Panc1 (cell line): ENCODE measurements at regions not wholly inside any gene's neighbourhood (a gene's known extent, or its start where the extent isn't known, plus 50 kb on each side); places are given as distances from the start of the nearest gene placed in this dataset.

Experiments
- ATAC-seq: fragments of 200-7000 bp; cut with Tn5 transposase; 2 replicates; pipeline ENCODE4 v1.9.1; 2020; ENCODE audit warnings: mild to moderate bottlenecking, moderate library complexity
- BruUV-seq: library from RNA; stranded (reverse); fragments of 400-500 nt; replicated peaks from 2 replicates; lab custom pipeline; 2021; lab: Mats Ljungman, UMichigan
- CTCF ChIA-PET: fragments of 300-600 bp; sonication (Branson Sonifier 250); formaldehyde crosslinking; loops from one replicate; lab custom pipeline; 2022; ENCODE audit warnings: antibody characterized with exemption; lab: Charles Lee
- POLR2A ChIA-PET: fragments of 300-600 bp; sonication (Branson Sonifier 250); formaldehyde crosslinking; loops from one replicate; lab custom pipeline; 2022; ENCODE audit warnings: antibody characterized with exemption; lab: Charles Lee
- DNase-seq: peaks from one replicate; pipeline ENCODE4 v3.0.0-alpha.2; 2010; ENCODE audit warnings: low read depth, low spot score
- H3K27ac ChIP-seq: 2 replicates; pipeline ENCODE4 v1.5.1; 2011; ENCODE audit warnings: mild to moderate bottlenecking, low read length, inconsistent platforms
- H3K27me3 ChIP-seq: fragments of 200-500 bp; sonication (Bioruptor generic); 2 replicates; pipeline ENCODE4 v1.6.0; 2014; ENCODE audit warnings: low read length, inconsistent platforms; ENCODE audit not compliant: control insufficient read depth, insufficient read depth
- H3K36me3 ChIP-seq: fragments of 200-500 bp; sonication (Bioruptor generic); 2 replicates; pipeline ENCODE4 v1.5.1; 2014; ENCODE audit warnings: inconsistent platforms, mild to moderate bottlenecking, low read length, moderate library complexity; ENCODE audit not compliant: control insufficient read depth, insufficient read depth
- H3K4me1 ChIP-seq: 2 replicates; pipeline ENCODE4 v1.5.1; 2011; ENCODE audit warnings: inconsistent platforms, mild to moderate bottlenecking, low read length, moderate library complexity; ENCODE audit not compliant: control insufficient read depth, insufficient read depth
- H3K4me3 ChIP-seq, 2 experiments: 2 replicates each; pipeline ENCODE4 v1.5.1; 2011 to 2012; ENCODE audit warnings: low read depth in 2 of 2, low read length in 2 of 2, mild to moderate bottlenecking in 2 of 2, inconsistent platforms in 1 of 2, moderate library complexity in 1 of 2
- H3K9me3 ChIP-seq: fragments of 200-500 bp; sonication (Bioruptor generic); 2 replicates; pipeline ENCODE4 v1.5.1; 2014; ENCODE audit warnings: low read depth, mild to moderate bottlenecking, inconsistent platforms, low read length, moderate library complexity; ENCODE audit not compliant: control insufficient read depth, insufficient read depth
- CTCF ChIP-seq: fragments of 450-650 bp; IDR thresholded peaks from 2 replicates; pipeline ENCODE4 v1.5.1; 2017; ENCODE audit warnings: mild to moderate bottlenecking
- POLR2AphosphoS5 ChIP-seq: IDR thresholded peaks from 2 replicates; pipeline ENCODE4 v1.6.1; 2012; ENCODE audit warnings: mild to moderate bottlenecking, low read depth, low read length, moderate library complexity
- REST ChIP-seq, 2 experiments: IDR thresholded peaks; 2 replicates each; pipeline ENCODE4 v1.6.1; 2011 to 2012; ENCODE audit warnings: low read depth in 2 of 2, control low read depth in 1 of 2, low read length in 1 of 2, mild to moderate bottlenecking in 1 of 2, moderate library complexity in 1 of 2; ENCODE audit not compliant: insufficient read depth in 1 of 2
- SIN3A ChIP-seq: IDR thresholded peaks from 2 replicates; pipeline ENCODE4 v1.6.1; 2012; ENCODE audit warnings: low read depth, mild to moderate bottlenecking, low read length, moderate library complexity, borderline replicate concordance; ENCODE audit not compliant: insufficient read depth
- TCF7L2 ChIP-seq: IDR thresholded peaks from 2 replicates; pipeline ENCODE4 v1.6.1; 2011; ENCODE audit warnings: mild to moderate bottlenecking, low read depth, low read length, inconsistent platforms
- in situ Hi-C: cut with HindIII; loops from 2 replicates; pipeline ENCODE4 v1.10.0; 2016; ENCODE audit warnings: low sequenced_read_pairs, low pct_unique_long_range_greater_than_20kb
- intact Hi-C: fragments of 100-400 bp; cut with micrococcal nuclease; formaldehyde crosslinking; loops from one replicate; pipeline ENCODE4 v1.10.0; 2022; ENCODE audit not compliant: unreplicated experiment

- no peak for DNase-seq
- Histone ChIP-seq H3K9me3 (no peaks in the 10 kb centered on the region), H3K36me3 (no peaks in the 10 kb centered on the region), H3K4me1 (no peaks in the 10 kb centered on the region), H3K27ac (no peak overlapping the region), H3K27me3 (no peaks in the 10 kb centered on the region), H3K4me3 (no peak overlapping the region)
- POLR2A ChIA-PET = no interaction called here
- in situ Hi-C loops = no loop called here
- no TSS peak for BruUV-seq
- intact Hi-C loops = no loop called here
- CTCF ChIA-PET = no interaction called here
- TF ChIP-seq SIN3A (no peak), POLR2AphosphoS5 (no peak), TCF7L2 (no peak), CTCF (no peak)
- no peak for ATAC-seq
Observed at GRCh38 chr13:60332682-60333081, 64.3 kb upstream of the TDRD3 start.

GRCh38 chr13:60334310-60334709, 62.7 kb upstream of the TDRD3 start:
- DNase-seq (no peak), ATAC-seq (no peak)
- in situ Hi-C loops (no loop called here), intact Hi-C loops (no loop called here)
- no peaks in the 10 kb centered on the region for H3K27me3 ChIP-seq
- no peak for TF ChIP-seq POLR2AphosphoS5
- TF ChIP-seq REST (IDR thresholded peaks at IDR 0.05; ENCODE audit: insufficient read depth in 1 of 2, low read depth in 2 of 2, low read length in 1 of 2) = no peak
- TF ChIP-seq TCF7L2 = no peak
- no peak for TF ChIP-seq CTCF
- no peak for TF ChIP-seq SIN3A
- H3K4me1 ChIP-seq = no peaks in the 10 kb centered on the region
- no peak overlapping the region for H3K4me3 ChIP-seq
- H3K9me3 ChIP-seq = no peaks in the 10 kb centered on the region
- ChIA-PET CTCF (no interaction called here), POLR2A (no interaction called here)
- no peak overlapping the region for H3K27ac ChIP-seq
- no peaks in the 10 kb centered on the region for H3K36me3 ChIP-seq
- no TSS peak for BruUV-seq
